Trophoblast cell (in vitro differentiated cells and primary cell): ENCODE measurements at regions not wholly inside any gene's neighbourhood (a gene's known extent, or its start where the extent isn't known, plus 50 kb on each side); places are given as distances from the start of the nearest gene placed in this dataset.

Source experiments
- DNase-seq, 2 donors: peaks; one replicate each; pipeline ENCODE4 v3.0.0-alpha.2; 2016
- H2AFZ ChIP-seq: 2 replicates; pipeline ENCODE4 v1.6.1; 2013; ENCODE audit warnings: low read length, moderate library complexity, mild to moderate bottlenecking; ENCODE audit not compliant: insufficient read depth, poor library complexity
- H2AK5ac ChIP-seq: 2 replicates; pipeline ENCODE4 v1.6.1; 2013; ENCODE audit warnings: mild to moderate bottlenecking, low read length
- H2BK120ac ChIP-seq: 2 replicates; pipeline ENCODE4 v1.6.1; 2013; ENCODE audit warnings: low read length, mild to moderate bottlenecking, moderate library complexity; ENCODE audit not compliant: insufficient read depth, poor library complexity
- H2BK12ac ChIP-seq: 2 replicates; pipeline ENCODE4 v1.6.1; 2013; ENCODE audit warnings: mild to moderate bottlenecking, low read length, moderate library complexity
- H2BK5ac ChIP-seq: 2 replicates; pipeline ENCODE4 v1.6.1; 2013; ENCODE audit warnings: low read length, low read depth, moderate library complexity, mild to moderate bottlenecking; ENCODE audit not compliant: poor library complexity
- H3K14ac ChIP-seq: 2 replicates; pipeline ENCODE4 v1.6.1; 2013; ENCODE audit warnings: mild to moderate bottlenecking, low read length
- H3K18ac ChIP-seq: 2 replicates; pipeline ENCODE4 v1.6.1; 2013; ENCODE audit warnings: mild to moderate bottlenecking, low read length
- H3K23ac ChIP-seq: 2 replicates; pipeline ENCODE4 v1.6.1; 2013; ENCODE audit warnings: low read length
- H3K27ac ChIP-seq: 2 replicates; pipeline ENCODE4 v1.5.1; 2013; ENCODE audit warnings: low read depth, mild to moderate bottlenecking, inconsistent platforms, low read length, moderate library complexity
- H3K27me3 ChIP-seq: 2 replicates; pipeline ENCODE4 v1.6.1; 2013; ENCODE audit warnings: inconsistent platforms, mild to moderate bottlenecking, low read length, moderate library complexity; ENCODE audit not compliant: insufficient read depth
- H3K36me3 ChIP-seq, 2 experiments: 1 replicate in 1 of 2; 2 replicates in 1 of 2; pipeline ENCODE4 v1.6.1; 2013; ENCODE audit warnings: low read length in 2 of 2, mild to moderate bottlenecking in 2 of 2, moderate library complexity in 1 of 2; ENCODE audit not compliant: insufficient read depth in 2 of 2, control insufficient read depth in 1 of 2
- H3K4ac ChIP-seq: 2 replicates; pipeline ENCODE4 v1.6.1; 2013; ENCODE audit warnings: low read depth, mild to moderate bottlenecking, low read length, moderate library complexity
- H3K4me1 ChIP-seq, 2 experiments: 1 replicate in 1 of 2; 2 replicates in 1 of 2; pipeline ENCODE4 v1.6.1; 2013; ENCODE audit warnings: low read length in 2 of 2, mild to moderate bottlenecking in 2 of 2, moderate library complexity in 1 of 2; ENCODE audit not compliant: insufficient read depth in 2 of 2, control insufficient read depth in 1 of 2
- H3K4me2 ChIP-seq: 2 replicates; pipeline ENCODE4 v1.6.1; 2013; ENCODE audit warnings: inconsistent platforms, mild to moderate bottlenecking, low read length, moderate library complexity
- H3K4me3 ChIP-seq: 2 replicates; pipeline ENCODE4 v1.5.1; 2013; ENCODE audit warnings: mild to moderate bottlenecking, low read depth, low read length, inconsistent platforms
- H3K79me1 ChIP-seq: one replicate; pipeline ENCODE4 v1.6.1; 2013; ENCODE audit warnings: low read length
- H3K79me2 ChIP-seq: 2 replicates; pipeline ENCODE4 v1.6.1; 2013; ENCODE audit warnings: low read length, mild to moderate bottlenecking; ENCODE audit not compliant: control insufficient read depth, insufficient read depth, poor library complexity
- H3K9ac ChIP-seq: 2 replicates; pipeline ENCODE4 v1.6.1; 2013; ENCODE audit warnings: mild to moderate bottlenecking, low read length
- H3K9me3 ChIP-seq: 2 replicates; pipeline ENCODE4 v1.6.1; 2013; ENCODE audit warnings: low read depth, mild to moderate bottlenecking, control low read depth, inconsistent platforms, low read length; ENCODE audit not compliant: insufficient read depth
- H4K12ac ChIP-seq: 2 replicates; pipeline ENCODE4 v1.6.1; 2013; ENCODE audit warnings: low read depth, mild to moderate bottlenecking, low read length, moderate library complexity
- H4K8ac ChIP-seq: 2 replicates; pipeline ENCODE4 v1.6.1; 2013; ENCODE audit warnings: low read depth, mild to moderate bottlenecking, low read length, moderate library complexity
- H4K91ac ChIP-seq: one replicate; pipeline ENCODE4 v1.6.1; 2013; ENCODE audit warnings: low read depth, mild to moderate bottlenecking, low read length, moderate library complexity
- WGBS: extraction: QIAGEN DNeasy Blood & Tissue Kit; methylation state at CpG from one replicate; pipeline ENCODE4 v1.1.7; 2013; ENCODE audit warnings: missing lambda C conversion rate; ENCODE audit not compliant: insufficient read length, insufficient coverage; ENCODE audit errors: extremely low coverage; 5-methylcytosine and 5-hydroxymethylcytosine counted together

- no peak overlapping the region for H3K4me2 ChIP-seq
- H2BK5ac ChIP-seq = no peak overlapping the region
Measured at GRCh38 chr2:48238381-48238780, 76.1 kb upstream of the FOXN2 start.

GRCh38 chr2:48240912-48241311 is 73.6 kb upstream of the FOXN2 start:
- H3K4ac ChIP-seq = no peak overlapping the region
- WGBS = no CpG with 5 or more reads among the region's 9 CpGs
- no peaks in the 10 kb centered on the region for H3K9me3 ChIP-seq

More at GRCh38 chr2:48238381-48238780, 76.1 kb upstream of the FOXN2 start:
- no peaks in the 10 kb centered on the region for H3K9me3 ChIP-seq
- no peak overlapping the region for H2BK120ac ChIP-seq
- no peaks in the 10 kb centered on the region for H3K79me2 ChIP-seq
- no peak overlapping the region for H2BK12ac ChIP-seq
- no peak overlapping the region for H3K27ac ChIP-seq
- H3K9ac ChIP-seq = no peak overlapping the region
- no CpG with 5 or more reads among the region's 4 CpGs for WGBS
- H3K23ac ChIP-seq = no peak overlapping the region
- no peak for DNase-seq
- no peak overlapping the region for H3K18ac ChIP-seq
- no peak overlapping the region for H2AK5ac ChIP-seq
- H3K4ac ChIP-seq = no peak overlapping the region
- H3K4me1 ChIP-seq = no peaks in the 10 kb centered on the region
- H4K12ac ChIP-seq = no peak overlapping the region
- H3K36me3 ChIP-seq = no peaks in the 10 kb centered on the region
- H3K79me1 ChIP-seq = no peaks in the 10 kb centered on the region
- no peak overlapping the region for H2AFZ ChIP-seq
- no peaks in the 10 kb centered on the region for H3K27me3 ChIP-seq
- H3K14ac ChIP-seq = no peak overlapping the region
- H3K4me3 ChIP-seq = no peak overlapping the region
- H4K91ac ChIP-seq = no peak overlapping the region
- no peak overlapping the region for H4K8ac ChIP-seq

GRCh38 chr2:48247206-48247605 is 67.3 kb upstream of the FOXN2 start:
- Histone ChIP-seq H3K79me2 (no peaks in the 10 kb centered on the region), H3K9ac (no peak overlapping the region), H3K27ac (no peak overlapping the region), H4K8ac (no peak overlapping the region), H3K27me3 (no peaks in the 10 kb centered on the region), H3K18ac (no peak overlapping the region), H2BK120ac (no peak overlapping the region), H2BK5ac (no peak overlapping the region), H2AK5ac (no peak overlapping the region), H3K4me1 (peaks cover 4 to 6% of the 10 kb centered on the region in 2 experiments), H2BK12ac (peak overlapping the region; percentile 85), H3K36me3 (no peaks in the 10 kb centered on the region), H3K14ac (no peak overlapping the region), H2AFZ (no peak overlapping the region), H4K91ac (no peak overlapping the region), H3K4ac (no peak overlapping the region), H3K9me3 (no peaks in the 10 kb centered on the region), H3K79me1 (peaks cover 9% of the 10 kb centered on the region), H3K23ac (no peak overlapping the region), H4K12ac (no peak overlapping the region), H3K4me2 (no peak overlapping the region), H3K4me3 (no peak overlapping the region)
- DNase-seq = peak in 1 of 2 donors; percentile 53
- no CpG with 5 or more reads among the region's 5 CpGs for WGBS

More at GRCh38 chr2:48240912-48241311, 73.6 kb upstream of the FOXN2 start:
- H3K14ac ChIP-seq = no peak overlapping the region
- H3K18ac ChIP-seq = no peak overlapping the region
- H4K8ac ChIP-seq = no peak overlapping the region
- no peaks in the 10 kb centered on the region for H3K79me1 ChIP-seq
- H3K4me3 ChIP-seq = no peak overlapping the region
- H3K9ac ChIP-seq = no peak overlapping the region
- H2BK5ac ChIP-seq = no peak overlapping the region
- H3K4me2 ChIP-seq = no peak overlapping the region
- no peak overlapping the region for H2AFZ ChIP-seq
- H3K36me3 ChIP-seq = no peaks in the 10 kb centered on the region
- DNase-seq = no peak
- H4K91ac ChIP-seq = no peak overlapping the region
- no peak overlapping the region for H4K12ac ChIP-seq
- H3K79me2 ChIP-seq = no peaks in the 10 kb centered on the region
- no peaks in the 10 kb centered on the region for H3K27me3 ChIP-seq
- H3K4me1 ChIP-seq = no peaks in the 10 kb centered on the region
- no peak overlapping the region for H3K23ac ChIP-seq
- H2BK12ac ChIP-seq = no peak overlapping the region
- H3K27ac ChIP-seq = no peak overlapping the region
- H2AK5ac ChIP-seq = no peak overlapping the region
- no peak overlapping the region for H2BK120ac ChIP-seq

GRCh38 chr2:48248251-48248933 is 66.1 kb upstream of the FOXN2 start:
- Histone ChIP-seq H3K14ac (peak overlapping the region; percentile 53), H3K9ac (no peak overlapping the region), H4K91ac (peak overlapping the region; percentile 76), H3K4me1 (peaks cover 4 to 6% of the 10 kb centered on the region in 2 experiments), H4K8ac (peak overlapping the region; percentile 53), H3K23ac (no peak overlapping the region), H2BK12ac (peak overlapping the region; percentile 87), H3K27ac (peak overlapping the region; percentile 85), H2AFZ (no peak overlapping the region), H3K27me3 (no peaks in the 10 kb centered on the region), H3K36me3 (no peaks in the 10 kb centered on the region), H2BK120ac (peak overlapping the region; percentile 63), H3K18ac (peak overlapping the region; percentile 62), H2BK5ac (peak overlapping the region; percentile 57), H3K79me1 (peaks cover 9% of the 10 kb centered on the region), H3K9me3 (no peaks in the 10 kb centered on the region), H3K4me2 (no peak overlapping the region), H3K4ac (no peak overlapping the region), H3K4me3 (no peak overlapping the region), H4K12ac (no peak overlapping the region), H3K79me2 (no peaks in the 10 kb centered on the region), H2AK5ac (no peak overlapping the region)
- DNase-seq = peak; percentile 62 to 88
- WGBS = no CpG with 5 or more reads among the region's 3 CpGs
